IPS-18a (cell line): ENCODE measurements at regions not wholly inside any gene's neighbourhood (a gene's known extent, or its start where the extent isn't known, plus 50 kb on each side); places are given as distances from the start of the nearest gene placed in this dataset.
"Not testable (repeated sequence)": the region's sequence is repeated elsewhere in the genome, so short reads cannot be mapped to it uniquely, and the experiment has no call there.

ENCODE experiments used
- H3K27ac ChIP-seq: one replicate; pipeline ENCODE4 v1.5.1; 2013; ENCODE audit warnings: low read length
- H3K27me3 ChIP-seq: one replicate; pipeline ENCODE4 v1.6.1; 2013; ENCODE audit warnings: mild to moderate bottlenecking, low read length; ENCODE audit not compliant: control insufficient read depth, insufficient read depth
- H3K36me3 ChIP-seq: one replicate; pipeline ENCODE4 v1.6.1; 2013; ENCODE audit warnings: low read depth, low read length; ENCODE audit not compliant: control insufficient read depth
- H3K4me1 ChIP-seq: one replicate; pipeline ENCODE4 v1.6.1; 2013; ENCODE audit warnings: low read depth, low read length; ENCODE audit not compliant: control insufficient read depth
- H3K4me3 ChIP-seq: one replicate; pipeline ENCODE4 v1.5.1; 2013; ENCODE audit warnings: low read length
- H3K9ac ChIP-seq: one replicate; pipeline ENCODE4 v1.6.1; 2013; ENCODE audit warnings: mild to moderate bottlenecking, low read length, moderate library complexity
- H3K9me3 ChIP-seq: one replicate; pipeline ENCODE4 v1.6.1; 2013; ENCODE audit warnings: low read depth, low read length; ENCODE audit not compliant: control insufficient read depth

- H3K36me3 ChIP-seq: no peaks in the 10 kb centered on the region
- H3K27ac ChIP-seq: no peak overlapping the region
- no peak overlapping the region for H3K4me3 ChIP-seq
Measured at GRCh38 chr2:121058852-121059558, 226.0 kb downstream of the TFCP2L1 start.

GRCh38 chr2:121059651-121060649 is 225.1 kb downstream of the TFCP2L1 start:
- Histone ChIP-seq H3K27me3 (peaks cover 3% of the 10 kb centered on the region), H3K9ac (no peak overlapping the region), H3K9me3 (no peaks in the 10 kb centered on the region)

More at GRCh38 chr2:121058852-121059558, 226.0 kb downstream of the TFCP2L1 start:
- H3K9ac ChIP-seq: no peak overlapping the region
- H3K9me3 ChIP-seq: no peaks in the 10 kb centered on the region
- H3K4me1 ChIP-seq: peaks cover 11% of the 10 kb centered on the region
- peaks cover 3% of the 10 kb centered on the region for H3K27me3 ChIP-seq

DNA sequence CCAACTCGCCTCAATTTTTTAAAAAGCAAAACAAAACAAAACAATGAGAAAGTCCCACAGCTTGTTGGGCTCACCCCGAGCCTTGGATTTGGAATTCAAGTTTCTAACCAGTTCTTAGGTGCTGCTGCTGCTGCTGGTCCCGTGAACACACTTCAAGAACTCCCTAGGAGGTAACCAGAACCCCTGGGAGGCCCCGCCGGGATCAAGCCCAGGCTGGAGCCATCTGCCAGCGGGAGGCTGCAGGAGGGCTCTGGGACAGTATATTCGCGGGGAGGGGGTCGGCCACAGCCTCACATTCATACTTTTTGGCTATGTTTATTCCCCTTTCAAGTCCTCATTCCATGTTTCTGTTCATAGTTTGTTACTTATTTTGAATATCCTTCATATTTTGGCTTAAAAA is 223.4 kb downstream of the TFCP2L1 start:
- Histone ChIP-seq H3K4me1 (peaks cover 11% of the 10 kb centered on the region), H3K36me3 (no peaks in the 10 kb centered on the region), H3K4me3 (no peak overlapping the region), H3K27ac (no peak overlapping the region), H3K9ac (no peak overlapping the region), H3K9me3 (no peaks in the 10 kb centered on the region), H3K27me3 (peaks cover 3% of the 10 kb centered on the region)

More at GRCh38 chr2:121059651-121060649, 225.1 kb downstream of the TFCP2L1 start:
- H3K36me3 ChIP-seq: no peaks in the 10 kb centered on the region
- H3K4me1 ChIP-seq: peaks cover 11% of the 10 kb centered on the region
- no peak overlapping the region for H3K4me3 ChIP-seq
- H3K27ac ChIP-seq: no peak overlapping the region

DNA sequence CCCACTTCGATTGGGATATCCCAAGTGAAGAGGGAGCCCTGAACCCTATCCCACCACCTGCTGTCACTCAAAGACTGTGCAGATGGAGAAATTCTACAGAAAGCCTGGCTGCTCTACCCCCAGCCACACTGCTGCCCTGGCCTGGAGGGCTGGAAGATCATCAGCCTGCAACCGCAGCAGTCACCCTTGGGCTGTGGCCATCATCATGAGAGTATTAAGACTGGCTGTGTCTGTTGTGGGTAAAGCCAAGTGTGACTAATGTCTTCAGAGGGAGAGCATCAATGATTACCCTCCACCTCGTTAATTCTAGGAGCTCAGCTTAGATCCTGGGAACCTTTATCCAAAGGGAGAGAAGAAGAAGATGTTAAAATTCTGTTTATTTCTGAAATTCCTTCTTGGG is 221.5 kb downstream of the TFCP2L1 start:
- H3K4me3 ChIP-seq: no peak overlapping the region
- H3K27ac ChIP-seq: no peak overlapping the region
- H3K9ac ChIP-seq: no peak overlapping the region
- H3K36me3 ChIP-seq: no peaks in the 10 kb centered on the region
- no peaks in the 10 kb centered on the region for H3K9me3 ChIP-seq
- peaks cover 3% of the 10 kb centered on the region for H3K27me3 ChIP-seq
- H3K4me1 ChIP-seq: peaks cover 11% of the 10 kb centered on the region

DNA sequence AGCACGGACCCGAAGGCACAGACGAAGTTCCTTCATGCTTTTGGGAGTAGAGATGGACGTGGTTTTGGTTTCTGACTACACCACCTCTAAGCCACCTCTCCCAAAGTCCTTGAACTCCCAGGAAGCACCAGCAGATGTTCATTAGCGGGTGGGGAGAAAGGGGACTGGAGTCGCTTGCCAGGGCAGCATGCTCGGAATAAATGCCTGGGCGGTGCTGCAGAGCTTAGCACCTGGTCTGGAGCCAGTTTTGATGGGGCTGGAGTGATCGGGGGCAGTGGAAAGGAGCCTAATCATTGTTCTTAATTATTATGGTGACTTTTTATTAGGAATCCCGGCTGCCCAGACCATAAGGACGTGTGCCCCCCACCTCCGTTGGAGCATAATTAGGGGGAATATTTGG is 220.8 kb downstream of the TFCP2L1 start:
- Histone ChIP-seq H3K4me3 (no peak overlapping the region), H3K27ac (no peak overlapping the region), H3K9me3 (no peaks in the 10 kb centered on the region), H3K9ac (no peak overlapping the region), H3K36me3 (no peaks in the 10 kb centered on the region), H3K27me3 (peaks cover 3% of the 10 kb centered on the region), H3K4me1 (peaks cover 11% of the 10 kb centered on the region)

GRCh38 chr2:121065239-121065638 is 219.8 kb downstream of the TFCP2L1 start:
- Histone ChIP-seq H3K9ac (no peak overlapping the region), H3K9me3 (no peaks in the 10 kb centered on the region), H3K4me1 (peaks cover 11% of the 10 kb centered on the region), H3K4me3 (no peak overlapping the region), H3K27ac (no peak overlapping the region), H3K36me3 (no peaks in the 10 kb centered on the region), H3K27me3 (peaks cover 3% of the 10 kb centered on the region)

DNA sequence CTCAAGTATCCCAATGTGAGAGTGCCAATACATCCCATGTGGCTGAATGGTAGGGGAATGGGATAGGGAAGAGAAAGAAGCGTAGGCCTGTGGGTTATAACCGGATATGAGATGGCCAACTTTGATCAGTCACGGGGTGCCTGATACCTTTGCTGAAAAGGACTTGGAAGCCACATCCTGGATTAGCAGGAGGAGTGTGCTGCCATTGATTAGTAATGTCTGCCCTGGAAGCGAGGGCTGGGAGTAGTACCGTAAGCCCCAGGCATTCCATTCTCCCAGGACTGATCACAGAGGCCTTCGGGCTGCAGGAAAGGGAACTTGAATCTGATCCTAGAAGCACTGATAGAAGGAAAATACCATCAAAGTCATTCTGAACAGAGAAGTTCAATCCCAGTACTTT is 218.5 kb downstream of the TFCP2L1 start:
- no peak overlapping the region for H3K4me3 ChIP-seq
- no peak overlapping the region for H3K9ac ChIP-seq
- H3K36me3 ChIP-seq: no peaks in the 10 kb centered on the region
- H3K9me3 ChIP-seq: no peaks in the 10 kb centered on the region
- peaks cover 11% of the 10 kb centered on the region for H3K4me1 ChIP-seq
- H3K27me3 ChIP-seq: peaks cover 3% of the 10 kb centered on the region
- H3K27ac ChIP-seq: no peak overlapping the region

DNA sequence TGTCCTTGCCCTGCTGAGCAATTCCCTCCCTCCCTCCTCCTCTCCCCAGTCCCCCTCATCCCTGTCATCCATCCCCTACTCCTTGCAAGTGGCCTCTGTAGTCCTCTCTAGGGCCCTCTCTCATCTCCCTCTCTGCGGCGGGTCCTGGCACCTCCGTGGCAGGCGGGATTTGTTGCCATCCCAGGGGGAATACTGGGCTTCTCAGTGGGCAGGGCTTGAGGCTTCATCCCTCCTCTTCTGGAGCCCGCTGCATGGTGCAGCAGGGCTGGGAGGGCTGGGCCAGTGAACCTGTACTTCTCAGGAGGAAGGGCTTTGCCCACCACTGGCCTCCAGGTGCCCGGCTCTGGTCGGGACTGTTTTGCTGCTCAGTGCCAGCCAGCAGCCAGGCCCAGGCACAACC is 216.2 kb downstream of the TFCP2L1 start:
- no peaks in the 10 kb centered on the region for H3K9me3 ChIP-seq
- H3K9ac ChIP-seq: no peak overlapping the region
- H3K4me3 ChIP-seq: no peak overlapping the region
- no peak overlapping the region for H3K27ac ChIP-seq
- no peaks in the 10 kb centered on the region for H3K36me3 ChIP-seq
- H3K4me1 ChIP-seq: no peaks in the 10 kb centered on the region
- no peaks in the 10 kb centered on the region for H3K27me3 ChIP-seq

DNA sequence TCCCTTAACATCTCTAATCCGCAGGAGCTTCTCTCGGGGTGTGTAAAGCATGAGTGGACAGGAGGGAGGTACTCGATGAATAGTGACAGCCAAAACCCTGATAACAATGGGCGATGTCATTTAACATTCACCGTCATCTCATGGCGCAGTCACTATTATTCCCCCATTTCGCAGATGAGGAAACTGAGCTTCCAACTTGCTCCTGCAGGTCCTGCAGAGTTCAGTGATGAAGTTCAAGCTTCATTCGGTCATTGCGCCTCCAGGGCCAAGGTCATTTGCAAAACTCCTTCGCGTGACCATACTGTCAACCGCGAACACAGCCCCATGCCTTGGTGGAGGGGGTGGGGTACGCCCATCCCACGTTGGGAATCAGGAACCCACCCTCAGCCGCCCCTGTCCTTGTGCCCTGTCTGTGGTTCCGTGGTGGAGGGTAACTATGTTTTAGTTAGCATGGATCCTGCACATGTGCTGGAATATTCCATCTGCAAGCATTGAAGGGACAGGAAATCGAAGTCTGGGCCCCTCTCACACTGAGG is 215.5 kb downstream of the TFCP2L1 start:
- Histone ChIP-seq H3K4me1 (no peaks in the 10 kb centered on the region), H3K9ac (no peak overlapping the region), H3K9me3 (no peaks in the 10 kb centered on the region), H3K27me3 (no peaks in the 10 kb centered on the region), H3K36me3 (no peaks in the 10 kb centered on the region), H3K27ac (no peak overlapping the region), H3K4me3 (no peak overlapping the region)

GRCh38 chr2:121070061-121070460 is 214.9 kb downstream of the TFCP2L1 start:
- H3K4me1 ChIP-seq, H3K36me3 ChIP-seq, H3K9ac ChIP-seq, H3K9me3 ChIP-seq, H3K4me3 ChIP-seq, H3K27me3 ChIP-seq, H3K27ac ChIP-seq: not testable (repeated sequence)

DNA sequence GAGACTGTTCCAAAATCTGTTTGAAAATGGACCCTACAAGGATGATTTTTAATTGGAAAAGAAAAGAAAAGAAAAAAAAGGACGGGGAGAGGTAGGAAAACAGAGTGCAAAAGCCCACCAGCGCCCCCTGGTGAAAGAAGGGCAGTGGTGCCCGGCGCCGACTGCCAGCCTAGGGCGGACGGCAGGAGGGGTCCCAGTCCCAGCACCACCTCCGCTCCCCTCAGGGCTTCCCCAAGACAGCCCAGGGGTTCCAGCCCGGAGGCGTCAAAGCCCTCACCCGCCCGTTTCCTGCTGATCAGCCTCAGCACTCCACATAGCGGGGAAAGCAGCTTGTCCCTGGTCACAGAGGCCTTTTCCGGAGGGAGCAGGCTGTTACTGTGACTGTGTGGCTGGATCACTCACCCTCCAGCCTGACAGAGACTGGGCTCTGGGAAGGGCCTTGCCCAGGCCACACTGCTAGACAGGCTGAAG is 213.9 kb downstream of the TFCP2L1 start:
- no peak overlapping the region for H3K4me3 ChIP-seq
- H3K36me3 ChIP-seq: no peaks in the 10 kb centered on the region
- H3K4me1 ChIP-seq: peaks cover 6% of the 10 kb centered on the region
- H3K27ac ChIP-seq: no peak overlapping the region
- no peaks in the 10 kb centered on the region for H3K9me3 ChIP-seq
- no peak overlapping the region for H3K9ac ChIP-seq
- peaks cover 7% of the 10 kb centered on the region for H3K27me3 ChIP-seq
